ENCODE measurements at regions not wholly inside any gene's neighbourhood (a gene's known extent, or its start where the extent isn't known, plus 50 kb on each side); places are given as distances from the start of the nearest gene placed in this dataset.

DNA sequence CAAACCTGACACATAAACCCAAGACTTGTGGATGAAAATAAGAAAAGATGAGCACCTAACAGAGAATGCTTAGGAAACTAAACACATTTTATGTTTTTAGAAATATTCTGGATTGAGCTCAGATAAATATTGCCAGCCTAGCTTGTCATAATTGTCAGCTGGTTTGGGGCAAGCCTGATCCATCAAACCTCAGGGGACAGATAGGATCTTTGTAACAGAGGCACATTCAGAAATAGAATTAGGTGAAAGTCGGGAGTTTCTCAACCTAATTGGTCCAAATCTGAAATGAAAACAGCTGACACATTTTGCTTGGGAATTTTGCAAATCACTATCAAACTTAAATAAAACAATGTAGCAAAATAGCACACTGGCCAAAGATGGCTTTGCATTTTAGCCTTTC lies 503.7 kb downstream of the ANXA1 start:
- Mint-ChIP-seq H3K4me1 (ENCODE audit: low read depth) (no peaks in the 10 kb centered on the region), H3K27me3 (ENCODE audit: insufficient read depth) (no peaks in the 10 kb centered on the region; the same call in 1 of the 2 replicates), H3K4me3 (no peak overlapping the region), H3K27ac (no peak overlapping the region), H3K36me3 (ENCODE audit: low read depth) (peaks cover 5% of the 10 kb centered on the region; the same call in 1 of the 2 replicates), H3K9me3 (peaks cover 24% of the 10 kb centered on the region)
- TF ChIP-seq, protein P1, sequence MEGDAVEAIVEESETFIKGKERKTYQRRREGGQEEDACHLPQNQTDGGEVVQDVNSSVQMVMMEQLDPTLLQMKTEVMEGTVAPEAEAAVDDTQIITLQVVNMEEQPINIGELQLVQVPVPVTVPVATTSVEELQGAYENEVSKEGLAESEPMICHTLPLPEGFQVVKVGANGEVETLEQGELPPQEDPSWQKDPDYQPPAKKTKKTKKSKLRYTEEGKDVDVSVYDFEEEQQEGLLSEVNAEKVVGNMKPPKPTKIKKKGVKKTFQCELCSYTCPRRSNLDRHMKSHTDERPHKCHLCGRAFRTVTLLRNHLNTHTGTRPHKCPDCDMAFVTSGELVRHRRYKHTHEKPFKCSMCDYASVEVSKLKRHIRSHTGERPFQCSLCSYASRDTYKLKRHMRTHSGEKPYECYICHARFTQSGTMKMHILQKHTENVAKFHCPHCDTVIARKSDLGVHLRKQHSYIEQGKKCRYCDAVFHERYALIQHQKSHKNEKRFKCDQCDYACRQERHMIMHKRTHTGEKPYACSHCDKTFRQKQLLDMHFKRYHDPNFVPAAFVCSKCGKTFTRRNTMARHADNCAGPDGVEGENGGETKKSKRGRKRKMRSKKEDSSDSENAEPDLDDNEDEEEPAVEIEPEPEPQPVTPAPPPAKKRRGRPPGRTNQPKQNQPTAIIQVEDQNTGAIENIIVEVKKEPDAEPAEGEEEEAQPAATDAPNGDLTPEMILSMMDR (IDR thresholded peaks at IDR 0.05): no peak
- DNase-seq: no peak

DNA sequence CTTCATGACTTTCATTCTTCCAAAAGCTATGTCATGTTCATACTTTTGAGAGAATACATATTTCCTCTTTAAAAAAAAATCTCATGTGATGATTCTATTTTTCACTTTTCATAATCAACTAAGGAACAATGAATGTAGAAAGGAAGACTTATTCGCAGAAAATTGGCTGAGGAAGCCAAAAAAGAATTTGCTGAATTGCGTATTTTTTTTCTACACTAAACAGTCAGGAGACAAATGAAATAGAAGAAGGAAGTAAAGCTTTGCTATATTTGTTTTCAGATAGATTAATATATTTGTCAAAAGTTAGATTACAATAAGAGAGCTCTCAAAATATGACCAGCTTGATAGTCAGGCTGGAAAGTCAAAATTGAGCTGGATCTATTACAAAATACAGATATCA lies 504.2 kb downstream of the ANXA1 start:
- H3K27me3 Mint-ChIP-seq (ENCODE audit: insufficient read depth): no peaks in the 10 kb centered on the region; the same call in 1 of the 2 replicates
- DNase-seq: no peak
- no peak overlapping the region for H3K4me3 Mint-ChIP-seq
- H3K9me3 Mint-ChIP-seq: peaks cover 24% of the 10 kb centered on the region
- no peak overlapping the region for H3K27ac Mint-ChIP-seq
- peaks cover 5% of the 10 kb centered on the region; the same call in 1 of the 2 replicates for H3K36me3 Mint-ChIP-seq (ENCODE audit: low read depth)
- H3K4me1 Mint-ChIP-seq (ENCODE audit: low read depth): no peaks in the 10 kb centered on the region
- TF ChIP-seq, protein P1 (IDR thresholded peaks at IDR 0.05): no peak

DNA sequence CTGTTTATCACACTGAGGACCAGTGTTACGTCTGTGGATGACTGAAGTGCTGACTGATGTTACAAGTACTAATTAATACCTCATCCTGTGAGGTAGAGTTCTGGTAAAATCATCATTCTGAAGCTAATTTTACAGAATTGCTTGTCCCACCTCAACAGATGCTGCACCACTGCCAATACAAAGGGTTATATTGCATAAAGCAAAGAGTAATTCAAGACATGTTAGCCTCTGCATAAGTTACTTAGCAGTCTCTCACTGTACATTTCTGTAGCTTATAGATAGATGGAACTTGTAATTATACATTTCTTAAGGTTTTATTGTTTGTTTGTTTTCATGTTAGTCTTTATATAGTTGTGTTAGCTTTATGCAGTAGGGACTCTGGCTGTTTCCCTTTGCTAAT lies 513.6 kb downstream of the ANXA1 start:
- H3K27me3 Mint-ChIP-seq (ENCODE audit: insufficient read depth): peaks cover 2% of the 10 kb centered on the region; the same call in 1 of the 2 replicates
- H3K4me3 Mint-ChIP-seq: no peak overlapping the region
- no peaks in the 10 kb centered on the region for H3K4me1 Mint-ChIP-seq (ENCODE audit: low read depth)
- no peak overlapping the region for H3K27ac Mint-ChIP-seq
- no peak for DNase-seq
- H3K36me3 Mint-ChIP-seq (ENCODE audit: low read depth): no peaks in the 10 kb centered on the region
- H3K9me3 Mint-ChIP-seq: peaks cover 11% of the 10 kb centered on the region; the same call in 1 of the 2 replicates
- TF ChIP-seq, protein P1 (IDR thresholded peaks at IDR 0.05): no peak

DNA sequence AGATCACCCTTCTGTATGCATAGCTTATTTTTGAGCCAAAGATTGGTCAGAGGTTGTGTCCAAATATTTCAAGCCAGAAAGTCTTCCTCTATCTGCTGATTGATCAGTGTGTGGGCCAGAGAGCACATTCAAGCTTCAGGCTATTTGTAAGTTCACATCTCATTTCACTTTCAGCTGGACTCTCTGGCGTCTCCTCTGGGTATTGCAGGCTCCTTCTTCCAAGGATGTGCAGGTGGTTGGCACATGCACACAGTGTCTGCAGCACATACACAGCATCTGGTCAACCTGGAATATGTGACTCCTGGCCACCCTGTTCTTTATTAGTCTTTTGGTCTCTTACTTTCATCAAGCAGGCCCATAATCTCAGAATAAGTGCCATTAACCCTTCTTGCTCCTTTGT lies 516.1 kb downstream of the ANXA1 start:
- DNase-seq: no peak
- peaks cover 2% of the 10 kb centered on the region; the same call in 1 of the 2 replicates for H3K27me3 Mint-ChIP-seq (ENCODE audit: insufficient read depth)
- TF ChIP-seq, protein P1 (IDR thresholded peaks at IDR 0.05): no peak
- peaks cover 25% of the 10 kb centered on the region for H3K9me3 Mint-ChIP-seq
- no peaks in the 10 kb centered on the region for H3K36me3 Mint-ChIP-seq (ENCODE audit: low read depth)
- H3K4me1 Mint-ChIP-seq (ENCODE audit: low read depth): no peaks in the 10 kb centered on the region
- H3K27ac Mint-ChIP-seq: no peak overlapping the region
- no peak overlapping the region for H3K4me3 Mint-ChIP-seq

DNA sequence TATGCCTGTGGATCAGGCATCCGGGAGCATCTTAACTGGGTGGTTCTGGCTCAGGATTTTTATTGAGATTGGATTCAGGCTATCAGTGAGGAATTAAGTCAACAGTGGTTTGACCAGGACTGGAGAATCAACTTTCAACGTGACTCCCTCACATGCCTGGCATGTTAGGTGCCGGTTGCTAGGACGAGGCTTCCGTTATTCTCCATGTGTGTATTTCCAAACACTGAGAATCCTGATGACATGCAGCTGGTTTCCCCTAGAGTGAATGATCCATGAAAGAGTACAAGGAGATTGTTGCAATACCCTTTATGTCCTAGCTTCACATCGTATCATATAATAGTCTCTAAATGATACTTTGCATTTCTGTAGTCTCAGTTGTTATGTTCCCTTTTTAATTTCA lies 529.2 kb downstream of the ANXA1 start:
- H3K36me3 Mint-ChIP-seq (ENCODE audit: low read depth): no peaks in the 10 kb centered on the region; the same call in 1 of the 2 replicates
- H3K9me3 Mint-ChIP-seq: peaks cover 19% of the 10 kb centered on the region
- no peaks in the 10 kb centered on the region for H3K27me3 Mint-ChIP-seq (ENCODE audit: insufficient read depth)
- TF ChIP-seq, protein P1 (IDR thresholded peaks at IDR 0.05): no peak
- H3K27ac Mint-ChIP-seq: no peak overlapping the region
- H3K4me3 Mint-ChIP-seq: no peak overlapping the region
- DNase-seq: no peak
- H3K4me1 Mint-ChIP-seq (ENCODE audit: low read depth): no peaks in the 10 kb centered on the region

DNA sequence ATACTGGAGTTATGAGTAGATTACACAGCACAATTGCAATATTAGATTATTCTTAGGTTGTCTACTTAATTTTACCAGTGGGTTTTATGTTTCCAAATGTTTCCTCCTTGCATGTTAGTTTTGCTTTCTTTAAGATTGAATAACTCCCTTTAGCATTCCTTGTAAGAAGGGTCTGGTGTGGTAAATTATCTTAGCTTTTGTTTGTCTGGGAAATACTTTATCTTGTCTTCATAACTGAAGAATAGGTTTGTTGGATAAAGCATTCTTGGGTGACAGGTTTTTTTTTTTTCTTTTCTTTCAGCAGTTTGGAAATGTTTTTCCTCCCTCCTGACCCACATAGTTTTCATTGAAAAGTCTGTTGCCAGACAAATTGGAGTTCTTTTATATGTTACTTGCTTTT lies 531.1 kb downstream of the ANXA1 start:
- TF ChIP-seq, protein P1 (IDR thresholded peaks at IDR 0.05): no peak
- peaks cover 19% of the 10 kb centered on the region for H3K9me3 Mint-ChIP-seq
- H3K27me3 Mint-ChIP-seq (ENCODE audit: insufficient read depth): no peaks in the 10 kb centered on the region
- DNase-seq: no peak
- no peaks in the 10 kb centered on the region for H3K4me1 Mint-ChIP-seq (ENCODE audit: low read depth)
- no peaks in the 10 kb centered on the region for H3K36me3 Mint-ChIP-seq (ENCODE audit: low read depth)
- H3K4me3 Mint-ChIP-seq: no peak overlapping the region
- no peak overlapping the region for H3K27ac Mint-ChIP-seq
